DMS53 (cell line): ENCODE measurements at regions not wholly inside any gene's neighbourhood (a gene's known extent, or its start where the extent isn't known, plus 50 kb on each side); places are given as distances from the start of the nearest gene placed in this dataset.
"Not testable (repeated sequence)": the region's sequence is repeated elsewhere in the genome, so short reads cannot be mapped to it uniquely, and the experiment has no call there.

Experiments
- DNase-seq: peaks from one replicate; lab custom pipeline; 2025; lab: John Stamatoyannopoulos, UW

GRCh38 chr9:89695441-89695891 lies 90.7 kb downstream of the GADD45G start:
- no peak for DNase-seq

GRCh38 chr9:89695979-89696378 lies 91.2 kb downstream of the GADD45G start:
- not testable (repeated sequence) for DNase-seq

GRCh38 chr9:89696780-89697179 lies 92.0 kb downstream of the GADD45G start:
- no peak for DNase-seq

GRCh38 chr9:89697553-89697952 lies 92.7 kb downstream of the GADD45G start:
- no peak for DNase-seq

GRCh38 chr9:89698411-89699005 lies 93.7 kb downstream of the GADD45G start:
- DNase-seq, result no peak

GRCh38 chr9:89699646-89700045 lies 94.8 kb downstream of the GADD45G start:
- no peak for DNase-seq

GRCh38 chr9:89701221-89701798 lies 96.5 kb downstream of the GADD45G start:
- DNase-seq, result no peak

- no peak for DNase-seq
Observed at GRCh38 chr9:89702401-89702800, 97.6 kb downstream of the GADD45G start.

GRCh38 chr9:89705651-89706050 lies 100.8 kb downstream of the GADD45G start:
- no peak for DNase-seq

- DNase-seq, result no peak
Observed at GRCh38 chr9:89706086-89706485, 101.3 kb downstream of the GADD45G start.

GRCh38 chr9:89706731-89707191 lies 101.9 kb downstream of the GADD45G start:
- no peak for DNase-seq

GRCh38 chr9:89710697-89711096 lies 105.9 kb downstream of the GADD45G start:
- no peak for DNase-seq

- DNase-seq, result no peak
Observed at GRCh38 chr9:89711866-89712265, 107.1 kb downstream of the GADD45G start.

- DNase-seq, result no peak
Observed at GRCh38 chr9:89712283-89712682, 107.5 kb downstream of the GADD45G start.

GRCh38 chr9:89714321-89714720 lies 109.5 kb downstream of the GADD45G start:
- no peak for DNase-seq

- DNase-seq, result no peak
Observed at GRCh38 chr9:89715318-89715858, 110.6 kb downstream of the GADD45G start.

- DNase-seq, result no peak
Observed at GRCh38 chr9:89715881-89716280, 111.1 kb downstream of the GADD45G start.

- no peak for DNase-seq
Observed at GRCh38 chr9:89716559-89716958, 111.7 kb downstream of the GADD45G start.

GRCh38 chr9:89718176-89718575 lies 113.4 kb downstream of the GADD45G start:
- DNase-seq, result no peak

GRCh38 chr9:89718651-89719050 lies 113.8 kb downstream of the GADD45G start:
- no peak for DNase-seq

GRCh38 chr9:89719202-89719601 lies 114.4 kb downstream of the GADD45G start:
- DNase-seq, result no peak

GRCh38 chr9:89720696-89721175 lies 115.9 kb downstream of the GADD45G start:
- DNase-seq, result no peak

GRCh38 chr9:89721176-89721700 lies 116.4 kb downstream of the GADD45G start:
- no peak for DNase-seq
